ENCODE measurements at regions not wholly inside any gene's neighbourhood (a gene's known extent, or its start where the extent isn't known, plus 50 kb on each side); places are given as distances from the start of the nearest gene placed in this dataset.

DNA sequence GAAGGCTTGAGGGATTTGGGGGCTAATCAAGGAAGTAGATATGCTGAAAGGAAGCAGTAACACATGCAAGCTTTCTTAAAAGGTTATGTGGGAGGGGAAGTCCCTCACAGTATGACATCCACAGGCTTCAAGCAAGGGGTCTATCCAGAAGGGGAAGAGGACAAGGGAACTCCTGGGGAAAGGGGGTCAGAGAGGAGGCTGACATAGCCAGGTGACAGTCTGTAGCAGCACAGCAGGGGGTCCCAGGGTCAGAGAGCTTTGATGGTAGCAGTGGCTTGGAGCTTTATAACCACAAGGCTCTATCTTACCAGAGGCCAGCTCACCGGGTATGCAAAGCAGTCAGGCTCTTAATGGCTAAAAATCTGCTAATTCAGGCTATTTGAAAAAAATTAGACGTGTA lies 150.6 kb upstream of the NSMCE3 start:
- no peak for DNase-seq

GRCh38 chr15:29418931-29419330 lies 149.3 kb upstream of the NSMCE3 start:
- DNase-seq: no peak

GRCh38 chr15:29418178-29418577 lies 148.6 kb upstream of the NSMCE3 start:
- no peak for DNase-seq

GRCh38 chr15:29411299-29411698 lies 141.7 kb upstream of the NSMCE3 start:
- no peak for DNase-seq

GRCh38 chr15:29410338-29410737 lies 140.7 kb upstream of the NSMCE3 start:
- no peak for DNase-seq

DNA sequence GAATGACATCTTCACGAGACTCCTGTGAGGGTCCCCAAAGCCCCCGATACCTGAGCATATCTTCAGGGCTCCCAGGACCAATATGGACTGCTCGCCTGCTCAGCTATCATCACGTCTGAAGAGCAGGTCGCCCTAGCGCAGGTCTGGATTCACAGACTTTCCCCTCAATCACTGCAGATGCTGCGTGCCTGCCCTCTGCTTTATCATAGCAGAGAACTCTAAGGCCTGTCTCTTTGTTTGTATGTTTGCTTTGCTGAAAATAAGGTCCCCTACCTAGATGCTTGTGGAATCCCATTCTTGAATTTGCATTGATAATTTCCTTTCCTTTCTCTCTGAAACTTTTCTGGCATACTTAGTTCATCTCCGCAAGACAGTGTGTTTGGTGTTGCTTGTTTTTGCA lies 140.3 kb upstream of the NSMCE3 start:
- DNase-seq: no peak

DNA sequence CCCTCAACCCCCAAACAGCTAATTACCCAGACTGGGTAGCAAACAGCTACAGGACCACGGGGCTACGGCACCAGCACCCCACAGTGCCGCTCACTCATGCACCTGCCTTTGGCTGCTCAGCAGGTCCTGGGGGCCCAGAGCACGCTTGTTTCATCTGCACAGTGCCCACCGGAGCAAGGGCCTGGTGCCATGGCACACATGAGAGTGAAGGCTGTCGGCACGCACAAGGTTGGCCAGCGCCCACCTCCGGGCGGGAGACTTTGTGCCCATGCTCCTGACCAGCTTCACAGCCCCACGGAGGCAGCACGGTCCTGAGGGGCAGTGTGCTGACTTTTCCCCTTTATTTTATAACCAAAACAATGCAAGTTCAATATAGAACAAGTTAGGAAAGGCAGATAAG lies 135.9 kb upstream of the NSMCE3 start:
- DNase-seq: no peak

DNA sequence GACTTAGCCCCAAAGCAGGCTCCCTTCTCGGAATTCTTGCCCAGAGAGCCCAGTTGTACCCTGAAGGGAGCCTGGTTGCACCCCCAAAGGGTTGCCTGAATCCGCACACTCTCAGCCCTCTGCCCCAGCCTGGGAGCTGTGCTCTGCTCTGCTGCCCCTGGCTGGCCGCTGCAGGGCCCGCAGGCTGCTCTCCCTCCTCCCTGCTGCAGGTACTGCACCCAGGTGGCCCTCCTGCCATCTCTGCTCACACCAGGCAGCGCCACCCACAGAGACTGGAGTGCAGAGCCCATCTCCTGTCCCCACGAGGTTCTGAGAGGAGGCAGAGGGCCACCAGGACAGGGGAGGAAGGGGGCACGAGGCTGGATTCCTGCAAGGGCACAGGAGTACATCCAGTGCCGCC lies 134.2 kb upstream of the NSMCE3 start:
- DNase-seq: peak; percentile 34 to 39

- no peak for DNase-seq
Observed at GRCh38 chr15:29401644-29402043, 132.0 kb upstream of the NSMCE3 start.

GRCh38 chr15:29400701-29401100 lies 131.1 kb upstream of the NSMCE3 start:
- no peak for DNase-seq

DNA sequence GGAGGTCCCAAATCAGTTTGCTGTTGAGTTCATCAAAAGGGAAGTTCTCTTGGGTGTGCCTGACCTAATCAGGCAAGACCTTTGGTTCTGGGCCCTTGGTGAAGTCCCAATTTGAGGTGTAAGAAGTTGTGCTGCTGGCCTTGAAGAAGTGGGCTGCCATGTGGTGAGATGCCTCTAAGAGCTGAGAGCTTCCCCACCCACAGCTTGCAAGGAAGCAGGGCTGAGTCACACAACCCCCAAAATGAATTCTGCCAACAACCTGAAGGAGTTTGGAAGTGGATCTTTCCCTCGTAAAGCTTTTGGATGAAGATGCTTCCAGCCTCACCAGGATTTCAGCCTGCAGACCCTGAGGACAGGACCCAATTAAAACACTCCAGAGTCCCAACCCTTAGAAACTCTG lies 129.3 kb upstream of the NSMCE3 start:
- no peak for DNase-seq

DNA sequence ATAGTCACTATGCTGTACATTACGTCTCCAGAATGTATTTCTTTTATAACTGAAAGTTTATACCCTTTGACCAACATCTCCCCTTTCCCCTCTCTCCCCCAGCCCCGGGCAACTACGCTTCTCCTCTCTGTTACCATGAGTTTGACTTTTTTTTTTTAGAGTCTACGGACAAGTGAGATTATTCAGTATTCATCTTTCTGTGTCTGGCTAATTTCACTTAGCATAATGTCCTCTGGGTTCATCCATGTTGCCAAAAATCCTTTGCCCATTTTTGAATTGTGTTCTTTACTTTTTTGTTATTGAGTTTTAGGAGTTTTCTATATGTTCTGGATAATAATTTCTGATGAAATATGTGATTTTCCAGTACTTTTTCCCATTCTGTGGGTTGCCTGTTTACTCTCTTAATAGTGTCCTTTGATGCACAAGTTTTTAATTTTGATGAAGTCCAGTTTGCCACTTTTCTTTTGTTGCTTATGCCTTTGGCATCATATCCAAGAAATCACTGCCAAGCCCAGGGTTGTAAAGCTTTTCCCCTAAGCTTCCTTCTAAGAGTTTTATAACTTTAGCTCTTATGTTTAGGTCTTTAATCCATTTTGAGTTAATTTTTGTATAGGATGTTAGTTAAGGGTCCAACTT lies 126.7 kb upstream of the NSMCE3 start:
- no peak for DNase-seq

DNA sequence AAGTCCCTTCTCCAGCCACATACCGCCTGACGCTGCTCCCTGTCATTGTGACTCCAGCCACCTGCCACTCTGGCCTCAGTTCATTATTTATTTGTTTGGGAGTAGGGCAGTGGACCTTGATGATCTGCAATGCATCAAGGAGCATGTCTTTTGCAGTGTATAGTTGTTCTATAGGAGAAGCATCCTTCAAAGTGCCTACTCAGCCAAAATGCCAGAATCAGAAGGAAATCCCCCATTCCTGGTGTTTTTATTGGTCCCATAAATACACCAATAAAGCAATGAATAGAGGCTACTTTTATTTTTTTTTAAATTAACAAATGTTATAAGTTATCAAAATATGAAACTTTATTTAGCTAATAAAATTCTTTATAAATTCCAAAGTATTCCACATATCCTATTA lies 123.8 kb upstream of the NSMCE3 start:
- no peak for DNase-seq

DNA sequence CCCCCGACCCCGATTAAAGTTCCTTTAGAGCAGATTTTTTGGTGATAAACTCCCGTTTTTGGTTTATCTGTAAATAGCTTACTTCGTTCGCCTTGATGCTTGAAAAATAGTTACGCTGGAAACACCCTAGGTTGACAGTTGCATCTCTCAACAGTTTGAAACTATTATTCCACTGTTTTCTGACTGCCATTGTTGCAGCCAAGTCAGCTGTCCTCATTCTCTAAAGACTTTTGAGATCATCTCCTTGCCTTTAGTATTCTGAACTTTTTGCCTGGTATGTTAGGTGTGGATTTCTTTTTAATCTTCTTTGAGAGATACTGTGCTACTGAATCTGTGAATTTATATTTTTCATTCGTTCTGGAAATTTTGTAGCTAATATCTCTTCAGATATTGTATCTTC lies 122.7 kb upstream of the NSMCE3 start:
- DNase-seq: no peak

DNA sequence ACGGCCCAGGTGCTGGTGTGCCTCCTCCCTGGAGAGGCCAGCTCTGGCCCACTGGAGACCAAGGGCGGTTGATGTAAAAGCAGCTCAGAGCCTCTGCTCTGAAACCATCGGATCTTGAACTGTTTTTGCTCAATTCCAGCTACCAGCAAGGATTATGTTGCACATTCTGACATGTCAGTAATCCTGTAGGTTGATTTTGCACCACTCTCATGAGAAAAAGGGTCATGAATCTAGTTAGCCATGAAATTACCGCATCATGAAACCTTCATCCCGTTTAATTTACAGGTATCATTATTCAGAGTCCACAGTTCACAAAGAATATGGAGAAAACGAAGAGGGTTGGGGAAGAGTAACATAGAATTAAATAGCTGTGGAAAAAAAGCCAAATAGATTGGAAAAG lies 120.4 kb upstream of the NSMCE3 start:
- no peak for DNase-seq

DNA sequence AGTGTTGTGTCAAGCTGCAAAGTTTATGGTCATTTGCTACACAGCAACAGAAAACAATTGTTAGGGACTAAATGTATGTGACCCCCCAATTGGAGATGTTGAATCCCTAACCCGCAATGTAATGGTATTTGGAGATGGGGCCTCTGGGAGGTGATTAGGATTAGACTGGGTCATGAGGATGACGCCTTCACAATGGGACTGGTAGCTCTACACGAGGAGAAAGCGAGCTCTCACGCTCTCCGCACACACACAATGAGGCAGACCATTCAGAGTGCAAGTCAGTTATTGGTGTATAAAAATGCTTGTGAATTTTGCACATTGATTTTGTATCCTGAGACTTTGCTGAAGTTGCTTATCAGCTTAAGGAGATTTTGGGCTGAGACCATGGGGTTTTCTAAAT lies 116.9 kb upstream of the NSMCE3 start:
- DNase-seq: no peak

DNA sequence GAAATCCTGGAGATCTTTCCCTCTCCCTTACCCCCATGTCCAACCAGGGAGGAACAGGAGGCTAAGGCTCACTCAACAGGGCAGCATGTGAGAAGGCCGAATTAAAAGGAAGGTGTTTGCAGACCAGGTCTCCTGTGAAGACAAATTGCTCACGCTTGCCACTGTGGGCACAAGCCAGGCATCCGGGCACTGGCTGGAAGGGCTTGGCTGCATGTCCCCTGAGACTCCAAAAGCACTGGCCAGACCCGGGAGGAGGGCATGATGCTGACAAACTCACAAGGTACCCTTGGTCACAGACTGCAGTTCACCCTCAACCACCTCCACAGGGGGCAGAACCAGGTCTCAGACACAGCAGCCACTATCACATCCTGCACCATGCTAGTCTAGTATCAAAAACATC lies 113.7 kb upstream of the NSMCE3 start:
- no peak for DNase-seq

- DNase-seq: peak in 1 of 2 experiments; percentile 17
Observed at GRCh38 chr15:29382862-29383261, 113.2 kb upstream of the NSMCE3 start.

DNA sequence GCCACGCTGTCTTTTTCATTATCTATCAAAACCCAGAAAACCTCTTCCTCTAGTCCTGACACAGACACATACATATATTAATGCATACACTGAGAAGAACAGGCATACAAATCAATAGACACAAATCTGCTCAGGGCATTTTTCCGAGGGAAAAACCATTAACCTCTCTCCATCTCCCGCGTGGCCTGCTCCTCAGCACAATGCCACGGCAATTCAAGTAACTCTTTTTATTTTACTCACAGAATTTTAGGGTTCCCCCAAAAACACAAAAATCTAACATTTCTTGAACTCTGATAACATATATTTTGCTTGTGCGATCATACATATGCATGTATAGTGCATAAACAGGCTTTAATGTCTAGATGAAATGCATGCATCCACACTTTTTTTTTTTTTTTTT lies 110.8 kb upstream of the NSMCE3 start:
- no peak for DNase-seq

GRCh38 chr15:29379647-29380046 lies 110.0 kb upstream of the NSMCE3 start:
- no peak for DNase-seq

DNA sequence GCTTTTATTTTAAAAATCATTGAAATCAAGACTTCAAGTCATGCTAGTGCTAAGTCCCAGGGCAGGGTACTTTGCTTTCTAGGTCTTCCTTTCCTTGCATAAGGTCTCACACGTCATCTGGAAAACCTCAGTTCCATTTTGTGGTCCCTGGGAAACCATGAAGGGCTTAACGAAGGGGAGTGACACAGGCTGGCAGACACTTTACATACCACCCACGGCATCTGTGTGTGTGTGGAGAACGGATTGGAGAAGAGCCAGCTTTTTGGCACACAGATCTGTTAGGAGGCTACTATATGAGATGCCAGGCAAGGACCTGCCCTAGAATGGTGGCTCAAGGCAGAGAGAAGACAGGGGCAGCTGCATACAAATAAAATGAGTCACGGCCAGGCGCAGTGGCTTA lies 107.5 kb upstream of the NSMCE3 start:
- peak in 1 of 2 experiments; percentile 6 for DNase-seq

DNA sequence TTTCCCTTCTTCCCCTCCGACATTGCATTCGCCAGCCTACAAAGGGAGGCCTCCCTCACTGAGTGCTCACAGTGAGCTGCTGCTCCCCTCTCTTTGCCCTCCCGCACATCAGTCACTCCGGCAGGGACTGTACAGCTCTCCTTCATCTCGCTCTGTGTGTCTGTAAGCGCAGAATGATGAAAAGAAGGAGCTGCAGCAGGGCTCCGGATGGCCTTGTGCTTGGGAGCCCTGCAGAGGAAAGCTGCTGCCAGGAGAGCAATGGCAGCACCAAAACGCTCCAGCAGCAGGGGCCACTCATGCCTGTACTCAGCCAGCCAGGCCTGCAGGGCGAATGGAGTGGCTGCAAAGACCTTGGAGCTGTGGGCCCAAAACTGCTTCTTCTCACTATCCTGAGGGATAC lies 107.0 kb upstream of the NSMCE3 start:
- no peak for DNase-seq

GRCh38 chr15:29369261-29369660 lies 99.6 kb upstream of the NSMCE3 start:
- DNase-seq: no peak

GRCh38 chr15:29364426-29365078 lies 94.9 kb upstream of the NSMCE3 start:
- peak; percentile 39 to 60 for DNase-seq

DNA sequence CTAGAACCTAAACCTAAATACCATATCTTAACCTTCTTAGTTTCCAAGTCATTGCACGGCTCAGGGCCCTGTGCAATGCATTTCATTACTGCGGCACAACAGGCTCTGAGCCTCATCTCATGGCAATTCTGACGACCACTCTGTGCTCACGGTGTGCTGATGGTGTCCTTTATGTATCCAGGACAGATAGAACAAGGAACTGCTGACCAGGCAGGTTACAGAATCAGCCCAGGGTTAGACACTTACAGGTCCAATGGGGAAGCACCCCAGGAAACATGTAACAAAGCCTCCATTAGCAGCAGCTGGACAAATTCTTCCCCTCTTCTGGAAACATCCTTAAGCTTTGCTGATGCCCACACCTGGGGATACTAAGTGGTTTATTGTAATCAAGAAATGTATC lies 91.9 kb upstream of the NSMCE3 start:
- DNase-seq: no peak
